SK-N-SH (cell line): ENCODE measurements at regions not wholly inside any gene's neighbourhood (a gene's known extent, or its start where the extent isn't known, plus 50 kb on each side); places are given as distances from the start of the nearest gene placed in this dataset.

ENCODE experiments used
- CTCF ChIA-PET: fragments of 300-600, 350-600 bp; formaldehyde crosslinking; extraction: SDS; loops from one replicate; lab custom pipeline; 2021; lab: Yijun Ruan, JAX
- POLR2A ChIA-PET: fragments of 350-600 bp; sonication (Branson Sonifier 250); formaldehyde crosslinking; extraction: SDS; loops from one replicate; lab custom pipeline; 2020; ENCODE audit warnings: antibody characterized with exemption, inconsistent platforms; lab: Yijun Ruan, JAX
- DNase-seq: peaks from one replicate; pipeline ENCODE4 v3.0.0; 2012
- H2AFZ ChIP-seq: fragments of 200-600 bp; sonication (generic); 2 replicates; pipeline ENCODE4 v1.8.1; 2016; ENCODE audit warnings: antibody characterized with exemption, mild to moderate bottlenecking, low read depth
- H3F3A ChIP-seq: fragments of 200-600 bp; sonication (generic); replicated peaks from 2 replicates; pipeline ENCODE3; 2016; ENCODE audit warnings: antibody characterized with exemption, mild to moderate bottlenecking; ENCODE audit not compliant: insufficient read depth
- H3K27ac ChIP-seq, 2 experiments: fragments of 200-500 bp in 1 of 2; fragments of 200-600 bp in 1 of 2; sonication (Bioruptor generic) in 1 of 2; sonication (generic), shearing (Covaris generic) in 1 of 2; 2 replicates each; pipeline versions ENCODE4 v1.5.1 to v1.6.1; 2014 to 2016; ENCODE audit warnings: low read depth in 2 of 2, inconsistent platforms in 1 of 2, low read length in 1 of 2, mild to moderate bottlenecking in 1 of 2, mixed read lengths in 1 of 2
- H3K27me3 ChIP-seq: fragments of 200-600 bp; sonication (generic), shearing (Covaris generic); 2 replicates; pipeline ENCODE4 v1.6.1; 2016; ENCODE audit warnings: mixed run types; ENCODE audit not compliant: insufficient read depth
- H3K36me3 ChIP-seq, 2 experiments: fragments of 200-500 bp in 1 of 2; fragments of 200-600 bp in 1 of 2; sonication (Bioruptor generic) in 1 of 2; sonication (generic) in 1 of 2; replicated peaks in 1 of 2; 2 replicates each; pipeline versions ENCODE3 to v1.5.1; 2014 to 2016; ENCODE audit warnings: low read length in 1 of 2, mild to moderate bottlenecking in 1 of 2; ENCODE audit not compliant: insufficient read depth in 2 of 2, control insufficient read depth in 1 of 2
- H3K4me1 ChIP-seq, 2 experiments: fragments of 200-500 bp in 1 of 2; fragments of 200-600 bp in 1 of 2; sonication (Bioruptor generic) in 1 of 2; sonication (generic), shearing (Covaris generic) in 1 of 2; 2 replicates each; pipeline versions ENCODE4 v1.5.1 to v1.6.1; 2014 to 2016; ENCODE audit warnings: low read depth in 1 of 2, low read length in 1 of 2, mixed run types in 1 of 2; ENCODE audit not compliant: insufficient read depth in 2 of 2, control insufficient read depth in 1 of 2
- H3K4me2 ChIP-seq: fragments of 200-600 bp; sonication (generic), shearing (Covaris generic); 2 replicates; pipeline ENCODE4 v1.6.1; 2017; ENCODE audit warnings: mixed run types
- H3K4me3 ChIP-seq, 2 experiments: fragments of 200-500 bp in 1 of 2; fragments of 200-600 bp in 1 of 2; sonication (Bioruptor generic) in 1 of 2; sonication (generic), shearing (Covaris generic) in 1 of 2; 2 replicates each; pipeline versions ENCODE4 v1.5.1 to v1.8.1; 2014 to 2016; ENCODE audit warnings: low read depth in 2 of 2, inconsistent platforms in 1 of 2, low read length in 1 of 2, mild to moderate bottlenecking in 1 of 2, mixed read lengths in 1 of 2, moderate library complexity in 1 of 2
- H3K79me2 ChIP-seq: fragments of 200-600 bp; sonication (generic); 2 replicates; pipeline ENCODE4 v1.8.1; 2017; ENCODE audit warnings: mild to moderate bottlenecking; ENCODE audit not compliant: insufficient read depth
- H3K9ac ChIP-seq: fragments of 200-600 bp; sonication (generic); 2 replicates; pipeline ENCODE4 v1.6.1; 2017; ENCODE audit warnings: mixed run types
- H3K9me2 ChIP-seq: fragments of 200-600 bp; sonication (generic); 2 replicates; pipeline ENCODE4 v1.6.1; 2017; ENCODE audit warnings: mixed run types
- H3K9me3 ChIP-seq: fragments of 200-600 bp; sonication (generic); 2 replicates; pipeline ENCODE4 v1.6.1; 2017; ENCODE audit warnings: mixed run types, mild to moderate bottlenecking, moderate library complexity
- H4K20me1 ChIP-seq: fragments of 200-600 bp; sonication (generic); 2 replicates; pipeline ENCODE4 v1.6.1; 2017; ENCODE audit warnings: mild to moderate bottlenecking, mixed run types; ENCODE audit not compliant: insufficient read depth
- CHD2 ChIP-seq: fragments of 150-350 bp; IDR thresholded peaks from 2 replicates; pipeline ENCODE4 v1.6.1; 2018; ENCODE audit warnings: low read length; ENCODE audit not compliant: partially characterized antibody
- CTCF ChIP-seq: fragments of 200-600 bp; sonication (generic); IDR thresholded peaks from 2 replicates; pipeline ENCODE4 v1.6.1; 2017; ENCODE audit warnings: antibody characterized with exemption, mild to moderate bottlenecking, moderate library complexity
- ELF1 ChIP-seq: IDR thresholded peaks from 2 replicates; pipeline ENCODE4 v1.4.0; 2012
- EZH2phosphoT487 ChIP-seq: fragments of 200-600 bp; sonication (generic); IDR thresholded peaks from 2 replicates; pipeline ENCODE4 v1.6.1; 2017; ENCODE audit warnings: low read depth, mixed run types, mild to moderate bottlenecking, antibody characterized with exemption, moderate library complexity, borderline replicate concordance
- FOSL2 ChIP-seq: IDR thresholded peaks from 2 replicates; pipeline ENCODE4 v1.4.0; 2012; ENCODE audit warnings: low read depth, mild to moderate bottlenecking, moderate library complexity, borderline replicate concordance
- FOXM1 ChIP-seq: IDR thresholded peaks from 2 replicates; pipeline ENCODE4 v1.4.0; 2012; ENCODE audit warnings: low read depth, mild to moderate bottlenecking
- GATA2 ChIP-seq: sonication (generic); formaldehyde crosslinking; IDR thresholded peaks from 2 replicates; pipeline ENCODE4 v1.5.0; 2020; ENCODE audit warnings: mild to moderate bottlenecking, missing genetic modification reagents
- IRF3 ChIP-seq: fragments of 150-350 bp; IDR thresholded peaks from 2 replicates; pipeline ENCODE4 v1.6.1; 2016; ENCODE audit warnings: mild to moderate bottlenecking, low read depth, low read length
- MEF2A ChIP-seq: IDR thresholded peaks from 2 replicates; pipeline ENCODE4 v1.4.0; 2012; ENCODE audit warnings: low read depth, borderline replicate concordance
- MXI1 ChIP-seq: IDR thresholded peaks from 2 replicates; pipeline ENCODE4 v1.6.1; 2012; ENCODE audit warnings: mild to moderate bottlenecking, low read depth, low read length, improper control_type of control experiment
- NFIC ChIP-seq: IDR thresholded peaks from 2 replicates; pipeline ENCODE4 v1.4.0; 2012; ENCODE audit warnings: borderline replicate concordance
- POLR2AphosphoS5 ChIP-seq: IDR thresholded peaks from 2 replicates; pipeline ENCODE4 v1.6.1; 2012; ENCODE audit warnings: low read depth, low read length
- RAD21 ChIP-seq: IDR thresholded peaks from 2 replicates; pipeline ENCODE4 v1.6.1; 2012; ENCODE audit warnings: mild to moderate bottlenecking, low read length
- RCOR1 ChIP-seq: fragments of 150-350 bp; IDR thresholded peaks from 2 replicates; pipeline ENCODE4 v1.6.1; 2017; ENCODE audit warnings: antibody characterized with exemption, low read length
- REST ChIP-seq: IDR thresholded peaks from 2 replicates; pipeline ENCODE4 v1.6.1; 2012; ENCODE audit warnings: mild to moderate bottlenecking, low read depth, low read length, moderate library complexity
- TCF12 ChIP-seq: IDR thresholded peaks from 2 replicates; pipeline ENCODE4 v1.4.0; 2012
- ZBTB33 ChIP-seq: IDR thresholded peaks from 2 replicates; pipeline ENCODE4 v1.4.0; 2012; ENCODE audit warnings: low read depth, borderline replicate concordance
- WGBS: methylation state at CpG from one replicate; pipeline ENCODE4 v1.1.6; 2017; ENCODE audit warnings: low lambda C conversion rate; 5-methylcytosine and 5-hydroxymethylcytosine counted together
- TF ChIP-seq, protein P1 (sequence below): IDR thresholded peaks from 2 replicates; pipeline ENCODE4; 2012

GRCh38 chr3:87949879-87950208 is 109.0 kb downstream of the CGGBP1 start:
- Histone ChIP-seq H3K27me3 (no peaks in the 10 kb centered on the region), H3K9me2 (no peaks in the 10 kb centered on the region), H3K4me1 (no peaks in the 10 kb centered on the region), H3K36me3 (no peaks in the 10 kb centered on the region), H4K20me1 (no peaks in the 10 kb centered on the region), H3K79me2 (no peaks in the 10 kb centered on the region), H3K27ac (no peak overlapping the region), H2AFZ (no peak overlapping the region), H3K9ac (no peak overlapping the region), H3K4me2 (no peak overlapping the region), H3K9me3 (no peaks in the 10 kb centered on the region), H3K4me3 (no peak overlapping the region), H3F3A (no peaks in the 10 kb centered on the region)
- 0% methylated on average over 1 of the region's 1 CpG for WGBS
- ChIA-PET POLR2A (no interaction called here), CTCF (no interaction called here)
- TF ChIP-seq FOSL2 = no peak
- TF ChIP-seq CHD2 = no peak
- TF ChIP-seq IRF3 = no peak
- no peak for TF ChIP-seq GATA2 (CRISPR knock-in tag)
- TF ChIP-seq MEF2A = no peak
- TF ChIP-seq, protein P1, sequence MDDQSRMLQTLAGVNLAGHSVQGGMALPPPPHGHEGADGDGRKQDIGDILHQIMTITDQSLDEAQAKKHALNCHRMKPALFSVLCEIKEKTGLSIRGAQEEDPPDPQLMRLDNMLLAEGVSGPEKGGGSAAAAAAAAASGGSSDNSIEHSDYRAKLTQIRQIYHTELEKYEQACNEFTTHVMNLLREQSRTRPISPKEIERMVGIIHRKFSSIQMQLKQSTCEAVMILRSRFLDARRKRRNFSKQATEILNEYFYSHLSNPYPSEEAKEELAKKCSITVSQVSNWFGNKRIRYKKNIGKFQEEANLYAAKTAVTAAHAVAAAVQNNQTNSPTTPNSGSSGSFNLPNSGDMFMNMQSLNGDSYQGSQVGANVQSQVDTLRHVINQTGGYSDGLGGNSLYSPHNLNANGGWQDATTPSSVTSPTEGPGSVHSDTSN = no peak
- no peak for TF ChIP-seq TCF12
- no peak for TF ChIP-seq RCOR1
- TF ChIP-seq ELF1 = no peak
- TF ChIP-seq NFIC = no peak
- TF ChIP-seq RAD21 = no peak
- no peak for TF ChIP-seq MXI1
- TF ChIP-seq ZBTB33 = no peak
- no peak for DNase-seq

DNA sequence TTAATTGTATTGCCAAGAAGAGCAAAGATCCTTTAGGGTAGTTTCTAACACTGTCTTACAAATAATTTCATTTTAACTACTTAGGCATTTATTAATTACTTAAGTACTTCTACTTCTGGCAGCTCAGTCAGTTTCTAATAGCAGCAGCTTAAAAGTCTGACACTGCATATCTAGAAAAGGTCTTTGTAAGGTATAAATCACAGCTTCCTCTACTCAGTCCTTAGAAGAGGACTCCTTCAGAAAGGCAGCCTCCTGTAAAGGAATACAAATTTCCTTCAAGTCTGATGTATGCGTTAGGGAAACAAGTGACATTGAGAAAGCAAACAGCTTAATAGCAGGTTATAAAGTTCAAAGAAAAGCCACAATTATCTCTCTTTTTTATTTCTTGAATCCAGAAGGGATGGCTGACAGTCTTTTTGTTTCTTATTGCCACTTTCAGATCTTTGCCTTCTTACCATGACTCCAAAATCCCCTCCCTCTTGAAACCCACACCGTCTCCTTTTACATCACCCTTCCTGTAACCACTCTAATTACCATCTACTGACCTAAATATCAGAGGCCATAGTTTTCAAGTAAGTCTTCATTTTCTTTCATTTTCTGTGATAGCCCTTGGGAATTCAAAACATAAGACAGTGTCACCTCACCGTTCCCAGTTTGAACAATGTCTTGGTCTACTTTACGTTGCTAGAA is 109.5 kb downstream of the CGGBP1 start:
- no peaks in the 10 kb centered on the region for H3K9me3 ChIP-seq
- H3K9ac ChIP-seq = no peak overlapping the region
- no peaks in the 10 kb centered on the region for H4K20me1 ChIP-seq
- no peak overlapping the region for H2AFZ ChIP-seq
- no peak overlapping the region for H3K4me2 ChIP-seq
- POLR2A ChIA-PET = no interaction called here
- H3K79me2 ChIP-seq = no peaks in the 10 kb centered on the region
- DNase-seq = no peak
- CTCF ChIA-PET = interaction anchor here (0.6 kb wide), 1 partner anchor 70 kb away, joined by 3 read pairs; no protein-coding TSS in a partner anchor
- WGBS = 10% methylated on average over 4 of the region's 4 CpGs
- H3K27me3 ChIP-seq = no peaks in the 10 kb centered on the region
- H3K27ac ChIP-seq = no peak overlapping the region
- H3K4me3 ChIP-seq = no peak overlapping the region
- H3K9me2 ChIP-seq = no peaks in the 10 kb centered on the region
- no peaks in the 10 kb centered on the region for H3F3A ChIP-seq
- H3K4me1 ChIP-seq = no peaks in the 10 kb centered on the region
- no peaks in the 10 kb centered on the region for H3K36me3 ChIP-seq
- no peak for TF ChIP-seq REST
- TF ChIP-seq CTCF = no peak
- TF ChIP-seq FOXM1 = no peak
- TF ChIP-seq EZH2phosphoT487 = no peak
- TF ChIP-seq POLR2AphosphoS5 = no peak
- TF ChIP-seq RCOR1 = no peak
